ENCODE measurements at regions not wholly inside any gene's neighbourhood (a gene's known extent, or its start where the extent isn't known, plus 50 kb on each side); places are given as distances from the start of the nearest gene placed in this dataset.

DNA sequence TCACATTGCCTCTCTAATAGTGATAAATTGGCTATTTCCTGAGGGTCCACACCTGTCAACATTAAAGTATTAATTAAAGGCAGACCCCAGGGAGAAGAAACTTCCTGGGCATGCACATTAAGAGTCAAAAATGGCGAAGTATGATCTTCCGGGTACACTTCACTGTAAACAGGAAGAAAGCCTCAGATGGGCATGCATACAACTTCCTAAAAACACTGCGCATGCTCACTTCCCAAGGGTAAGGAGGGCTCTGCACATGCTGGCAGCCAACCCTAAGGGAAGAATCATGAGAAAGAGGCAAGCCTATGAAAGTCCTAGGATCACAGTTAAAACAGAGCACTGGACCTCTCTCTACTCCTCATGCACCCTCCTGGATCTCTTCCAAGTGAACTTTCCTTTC, 80.1 kb upstream of the IMMP2L start:
- no peaks in the 10 kb centered on the region for H3K9me3 ChIP-seq (ENCODE audit: control insufficient read depth in 2 of 2, low read length in 2 of 2)
- no peak overlapping the region for H3K27ac Mint-ChIP-seq
- no peak overlapping the region for H3K27ac ChIP-seq (ENCODE audit: insufficient read depth, low read length, poor library complexity, severe bottlenecking)
- H3K4me3 ChIP-seq (ENCODE audit: low read depth, low read length) = no peak overlapping the region
- H3K27me3 ChIP-seq (ENCODE audit: control insufficient read depth, insufficient read depth, low read length) = no peaks in the 10 kb centered on the region
- peaks cover 0 to 4% (median 0%) of the 10 kb centered on the region in 7 donors for H3K9me3 Mint-ChIP-seq
- H3K4me1 ChIP-seq (ENCODE audit: control insufficient read depth, insufficient read depth, low read length, poor library complexity, severe bottlenecking) = no peaks in the 10 kb centered on the region
- ATAC-seq (ENCODE audit: low read depth in 2 of 2) (no peak), DNase-seq (no peak)
- H3K4me1 Mint-ChIP-seq = no peaks in the 10 kb centered on the region
- no peaks in the 10 kb centered on the region for H3K36me3 ChIP-seq (ENCODE audit: control insufficient read depth, insufficient read depth, low read length)
- H3K36me3 Mint-ChIP-seq = no peaks in the 10 kb centered on the region
- no peak overlapping the region for H3K4me3 Mint-ChIP-seq
- H3K27me3 Mint-ChIP-seq = peaks cover 6% of the 10 kb centered on the region

DNA sequence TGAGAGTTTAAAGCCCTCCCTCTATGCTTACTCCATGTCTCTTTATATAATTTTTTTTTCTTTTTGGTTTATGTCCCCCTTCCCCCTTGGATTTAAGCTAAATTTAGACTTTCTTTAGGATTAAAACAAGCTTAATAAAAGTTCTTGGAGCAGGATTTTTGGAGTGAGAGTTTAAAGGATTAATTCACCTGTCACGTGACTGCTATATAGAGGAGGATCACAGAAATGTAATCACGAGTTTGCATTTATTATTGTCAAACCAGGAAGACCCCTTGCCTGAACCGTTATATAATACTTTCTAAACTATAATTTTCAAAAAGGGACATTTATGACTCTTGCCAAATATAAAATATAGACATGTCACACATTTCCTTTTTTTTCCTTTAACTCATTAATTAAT, 78.1 kb upstream of the IMMP2L start:
- ATAC-seq (ENCODE audit: low read depth in 2 of 2) (no peak), DNase-seq (no peak)
- Mint-ChIP-seq H3K9me3 (peaks cover 0 to 4% (median 0%) of the 10 kb centered on the region in 7 donors), H3K4me1 (no peaks in the 10 kb centered on the region), H3K27ac (no peak overlapping the region), H3K36me3 (no peaks in the 10 kb centered on the region), H3K4me3 (no peak overlapping the region), H3K27me3 (peaks cover 6% of the 10 kb centered on the region)
- H3K36me3 ChIP-seq (ENCODE audit: control insufficient read depth, insufficient read depth, low read length) = no peaks in the 10 kb centered on the region
- H3K4me3 ChIP-seq (ENCODE audit: low read depth, low read length) = no peak overlapping the region
- H3K27ac ChIP-seq (ENCODE audit: insufficient read depth, low read length, poor library complexity, severe bottlenecking) = no peak overlapping the region
- no peaks in the 10 kb centered on the region for H3K9me3 ChIP-seq (ENCODE audit: control insufficient read depth in 2 of 2, low read length in 2 of 2)
- no peaks in the 10 kb centered on the region for H3K4me1 ChIP-seq (ENCODE audit: control insufficient read depth, insufficient read depth, low read length, poor library complexity, severe bottlenecking)
- no peaks in the 10 kb centered on the region for H3K27me3 ChIP-seq (ENCODE audit: control insufficient read depth, insufficient read depth, low read length)

DNA sequence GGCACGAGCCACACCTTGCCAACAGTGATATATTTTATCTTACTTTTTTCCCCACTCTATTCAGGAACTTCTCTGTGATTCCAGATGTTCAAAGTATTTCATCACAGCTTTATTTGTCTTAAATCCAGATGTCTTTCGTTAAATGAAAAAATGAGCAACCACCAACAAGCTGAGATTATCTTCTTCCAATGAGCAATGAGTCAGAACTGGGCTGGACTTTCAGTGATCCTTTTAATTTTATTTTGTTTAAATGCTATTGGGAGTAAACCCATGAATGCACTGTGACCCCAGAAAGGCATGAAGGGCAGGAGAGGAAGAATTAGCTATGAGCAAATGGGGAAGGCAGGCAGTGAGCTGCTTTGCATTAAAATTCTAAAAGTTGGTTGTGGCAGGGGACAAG, 77.6 kb upstream of the IMMP2L start:
- Histone ChIP-seq H3K9me3 (ENCODE audit: control insufficient read depth in 2 of 2, low read length in 2 of 2) (no peaks in the 10 kb centered on the region), H3K36me3 (ENCODE audit: control insufficient read depth, insufficient read depth, low read length) (no peaks in the 10 kb centered on the region), H3K27ac (ENCODE audit: insufficient read depth, low read length, poor library complexity, severe bottlenecking) (no peak overlapping the region), H3K4me1 (ENCODE audit: control insufficient read depth, insufficient read depth, low read length, poor library complexity, severe bottlenecking) (no peaks in the 10 kb centered on the region), H3K4me3 (ENCODE audit: low read depth, low read length) (no peak overlapping the region), H3K27me3 (ENCODE audit: control insufficient read depth, insufficient read depth, low read length) (no peaks in the 10 kb centered on the region)
- H3K9me3 Mint-ChIP-seq = peaks cover 0 to 3% (median 0%) of the 10 kb centered on the region in 7 donors
- no peak for ATAC-seq (ENCODE audit: low read depth in 2 of 2)
- H3K27me3 Mint-ChIP-seq = peaks cover 6% of the 10 kb centered on the region
- H3K4me1 Mint-ChIP-seq = no peaks in the 10 kb centered on the region
- no peaks in the 10 kb centered on the region for H3K36me3 Mint-ChIP-seq
- H3K27ac Mint-ChIP-seq = no peak overlapping the region
- DNase-seq = no peak
- no peak overlapping the region for H3K4me3 Mint-ChIP-seq

DNA sequence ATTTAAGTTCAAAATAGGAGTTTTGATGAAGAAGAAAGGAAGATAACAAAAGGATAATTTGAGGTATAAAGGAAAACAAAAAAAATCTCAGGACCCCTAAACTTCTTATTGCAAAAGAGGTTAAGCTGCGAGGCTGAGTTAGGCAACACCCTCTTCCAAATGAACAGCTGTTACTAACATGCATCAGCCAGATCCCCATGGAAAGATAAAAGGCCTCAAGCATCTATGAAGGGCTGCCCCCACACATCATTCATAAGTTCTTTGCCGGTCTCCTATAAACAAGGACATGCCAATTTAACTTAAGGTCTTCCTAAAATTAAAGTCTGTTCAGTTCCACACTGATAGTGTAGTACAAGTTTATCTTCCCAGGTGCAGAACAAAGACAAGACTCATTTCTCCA, 75.8 kb upstream of the IMMP2L start:
- H3K36me3 ChIP-seq (ENCODE audit: control insufficient read depth, insufficient read depth, low read length) = no peaks in the 10 kb centered on the region
- DNase-seq = no peak
- Mint-ChIP-seq H3K4me1 (no peaks in the 10 kb centered on the region), H3K27me3 (peaks cover 6% of the 10 kb centered on the region), H3K36me3 (no peaks in the 10 kb centered on the region), H3K4me3 (no peak overlapping the region), H3K9me3 (peaks cover 0 to 3% (median 0%) of the 10 kb centered on the region in 7 donors), H3K27ac (no peak overlapping the region)
- no peak overlapping the region for H3K27ac ChIP-seq (ENCODE audit: insufficient read depth, low read length, poor library complexity, severe bottlenecking)
- H3K4me3 ChIP-seq (ENCODE audit: low read depth, low read length) = no peak overlapping the region
- H3K4me1 ChIP-seq (ENCODE audit: control insufficient read depth, insufficient read depth, low read length, poor library complexity, severe bottlenecking) = no peaks in the 10 kb centered on the region
- no peaks in the 10 kb centered on the region for H3K9me3 ChIP-seq (ENCODE audit: control insufficient read depth in 2 of 2, low read length in 2 of 2)
- ATAC-seq (ENCODE audit: low read depth in 2 of 2) = no peak
- no peaks in the 10 kb centered on the region for H3K27me3 ChIP-seq (ENCODE audit: control insufficient read depth, insufficient read depth, low read length)

DNA sequence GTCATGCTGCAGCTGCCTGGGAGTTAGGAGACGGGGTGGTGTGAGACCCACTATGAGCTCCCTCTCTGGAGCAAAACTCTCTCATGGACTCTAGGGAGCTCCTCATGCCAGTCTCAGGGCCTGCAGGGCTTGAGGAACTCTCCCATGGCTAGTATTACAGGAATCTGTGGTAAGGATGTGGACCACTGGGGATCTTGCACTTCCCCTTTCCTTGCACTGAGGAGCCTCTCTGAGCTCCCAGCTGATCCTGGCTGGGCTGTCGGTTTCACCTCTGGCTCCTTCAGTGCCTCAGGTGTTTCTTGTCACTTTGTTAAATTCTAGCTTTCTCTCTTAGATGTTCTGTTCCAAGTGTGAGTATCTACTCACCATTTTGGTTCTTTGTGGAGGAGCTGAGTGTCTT, 71.6 kb upstream of the IMMP2L start:
- no peak for ATAC-seq (ENCODE audit: low read depth in 2 of 2)
- no peak overlapping the region for H3K4me3 Mint-ChIP-seq
- DNase-seq = no peak
- Histone ChIP-seq H3K27me3 (ENCODE audit: control insufficient read depth, insufficient read depth, low read length) (no peaks in the 10 kb centered on the region), H3K27ac (ENCODE audit: insufficient read depth, low read length, poor library complexity, severe bottlenecking) (no peak overlapping the region), H3K9me3 (ENCODE audit: control insufficient read depth in 2 of 2, low read length in 2 of 2) (peaks cover 4 to 6% of the 10 kb centered on the region in 2 experiments), H3K36me3 (ENCODE audit: control insufficient read depth, insufficient read depth, low read length) (no peaks in the 10 kb centered on the region), H3K4me1 (ENCODE audit: control insufficient read depth, insufficient read depth, low read length, poor library complexity, severe bottlenecking) (no peaks in the 10 kb centered on the region), H3K4me3 (ENCODE audit: low read depth, low read length) (no peak overlapping the region)
- H3K27me3 Mint-ChIP-seq = no peaks in the 10 kb centered on the region
- no peaks in the 10 kb centered on the region for H3K4me1 Mint-ChIP-seq
- H3K27ac Mint-ChIP-seq = peak overlapping the region in 1 of 3 donors; percentile 52
- peaks cover 0 to 26% (median 7%) of the 10 kb centered on the region in 7 donors for H3K9me3 Mint-ChIP-seq
- H3K36me3 Mint-ChIP-seq = no peaks in the 10 kb centered on the region

DNA sequence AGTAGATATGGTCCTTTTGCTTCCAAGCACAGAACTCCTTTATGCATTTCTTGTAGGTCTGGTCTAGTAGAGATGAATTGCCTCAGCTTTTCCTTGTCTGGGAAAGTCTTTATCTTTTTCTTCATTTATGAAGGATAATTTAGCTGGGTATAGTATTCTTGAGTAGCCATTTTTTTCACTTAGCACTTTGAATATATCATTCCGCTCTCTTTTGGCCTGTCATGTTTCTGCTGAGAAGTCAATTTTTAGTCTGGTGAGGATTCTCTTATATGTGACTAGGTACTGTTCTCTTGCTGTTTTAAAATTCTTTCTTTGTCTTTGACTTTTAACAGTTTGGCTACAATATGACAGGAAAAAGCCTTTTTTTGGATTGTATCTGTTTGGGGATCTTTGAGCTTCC, 68.6 kb upstream of the IMMP2L start:
- ATAC-seq (ENCODE audit: low read depth in 2 of 2) (no peak), DNase-seq (no peak)
- H3K4me3 ChIP-seq (ENCODE audit: low read depth, low read length) = no peak overlapping the region
- Mint-ChIP-seq H3K27me3 (no peaks in the 10 kb centered on the region), H3K27ac (no peak overlapping the region), H3K4me3 (no peak overlapping the region), H3K4me1 (no peaks in the 10 kb centered on the region), H3K9me3 (peaks cover 0 to 28% (median 8%) of the 10 kb centered on the region in 7 donors), H3K36me3 (no peaks in the 10 kb centered on the region)
- no peaks in the 10 kb centered on the region for H3K27me3 ChIP-seq (ENCODE audit: control insufficient read depth, insufficient read depth, low read length)
- H3K9me3 ChIP-seq (ENCODE audit: control insufficient read depth in 2 of 2, low read length in 2 of 2) = peaks cover 4 to 6% of the 10 kb centered on the region in 2 experiments
- H3K27ac ChIP-seq (ENCODE audit: insufficient read depth, low read length, poor library complexity, severe bottlenecking) = no peak overlapping the region
- H3K36me3 ChIP-seq (ENCODE audit: control insufficient read depth, insufficient read depth, low read length) = no peaks in the 10 kb centered on the region
- no peaks in the 10 kb centered on the region for H3K4me1 ChIP-seq (ENCODE audit: control insufficient read depth, insufficient read depth, low read length, poor library complexity, severe bottlenecking)

DNA sequence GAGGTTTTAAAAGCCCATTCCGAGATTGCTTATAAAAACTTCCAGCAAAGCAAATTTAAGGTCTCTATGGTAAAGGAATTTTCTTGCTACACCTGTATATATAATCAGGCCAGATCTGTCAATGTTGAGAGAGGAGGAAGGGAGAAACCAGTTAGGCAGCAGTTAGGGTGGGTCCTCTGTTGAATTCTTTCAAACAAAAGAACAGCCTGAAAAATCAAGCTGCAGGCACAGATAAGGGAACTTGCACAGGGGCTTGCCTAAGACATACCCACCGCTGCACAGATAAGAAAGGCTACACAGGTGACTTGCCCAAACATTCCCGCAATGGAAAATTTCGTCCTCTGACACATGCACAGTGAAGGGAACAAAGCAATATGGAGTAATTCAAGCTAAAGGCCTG, 59.8 kb upstream of the IMMP2L start:
- H3K27me3 ChIP-seq (ENCODE audit: control insufficient read depth, insufficient read depth, low read length) = no peaks in the 10 kb centered on the region
- no peak overlapping the region for H3K4me3 ChIP-seq (ENCODE audit: low read depth, low read length)
- no peaks in the 10 kb centered on the region for H3K36me3 Mint-ChIP-seq
- H3K27ac ChIP-seq (ENCODE audit: insufficient read depth, low read length, poor library complexity, severe bottlenecking) = no peak overlapping the region
- H3K4me3 Mint-ChIP-seq = no peak overlapping the region
- H3K9me3 Mint-ChIP-seq = peaks cover 0 to 4% (median 0%) of the 10 kb centered on the region in 7 donors
- no peak overlapping the region for H3K27ac Mint-ChIP-seq
- no peak for DNase-seq
- no peaks in the 10 kb centered on the region for H3K4me1 Mint-ChIP-seq
- H3K27me3 Mint-ChIP-seq = no peaks in the 10 kb centered on the region
- ATAC-seq (ENCODE audit: low read depth in 2 of 2) = no peak
- H3K9me3 ChIP-seq (ENCODE audit: control insufficient read depth in 2 of 2, low read length in 2 of 2) = no peaks in the 10 kb centered on the region
- no peaks in the 10 kb centered on the region for H3K4me1 ChIP-seq (ENCODE audit: control insufficient read depth, insufficient read depth, low read length, poor library complexity, severe bottlenecking)
- no peaks in the 10 kb centered on the region for H3K36me3 ChIP-seq (ENCODE audit: control insufficient read depth, insufficient read depth, low read length)
